ENCODE measurements at regions not wholly inside any gene's neighbourhood (a gene's known extent, or its start where the extent isn't known, plus 50 kb on each side); places are given as distances from the start of the nearest gene placed in this dataset.
"Not testable (repeated sequence)": the region's sequence is repeated elsewhere in the genome, so short reads cannot be mapped to it uniquely, and the experiment has no call there.

GRCh38 chr3:172579753-172580152 lies 56.5 kb upstream of the TNFSF10 start:
- POLR2A ChIA-PET, CTCF ChIA-PET: not testable (repeated sequence)

- POLR2A ChIA-PET, result not testable (repeated sequence)
- CTCF ChIA-PET, result interaction anchor here (0.6 to 1.1 kb wide), 2 partner anchors 18 to 21 kb away, joined by 3 read pairs; no protein-coding TSS in a partner anchor
Observed at GRCh38 chr3:172578714-172579113, 55.5 kb upstream of the TNFSF10 start.

- ChIA-PET CTCF (interaction anchor here (0.8 to 1.1 kb wide), 2 partner anchors 16 to 18 kb away, joined by 3 read pairs; no protein-coding TSS in a partner anchor), POLR2A (no interaction called here)
Observed at GRCh38 chr3:172577987-172578570, 54.8 kb upstream of the TNFSF10 start.

- POLR2A ChIA-PET, result no interaction called here
- CTCF ChIA-PET, result no interaction called here
Observed at GRCh38 chr3:172575375-172575774, 52.1 kb upstream of the TNFSF10 start.

- POLR2A ChIA-PET, result no interaction called here
- CTCF ChIA-PET, result no interaction called here
Observed at GRCh38 chr3:172573422-172573821, 50.2 kb upstream of the TNFSF10 start.

All from activated CD8-positive, alpha-beta memory T cell treated with anti-CD3 and anti-CD28 coated beads for 36 hours (primary cell).